ENCODE measurements at regions not wholly inside any gene's neighbourhood (a gene's known extent, or its start where the extent isn't known, plus 50 kb on each side); places are given as distances from the start of the nearest gene placed in this dataset.

DNA sequence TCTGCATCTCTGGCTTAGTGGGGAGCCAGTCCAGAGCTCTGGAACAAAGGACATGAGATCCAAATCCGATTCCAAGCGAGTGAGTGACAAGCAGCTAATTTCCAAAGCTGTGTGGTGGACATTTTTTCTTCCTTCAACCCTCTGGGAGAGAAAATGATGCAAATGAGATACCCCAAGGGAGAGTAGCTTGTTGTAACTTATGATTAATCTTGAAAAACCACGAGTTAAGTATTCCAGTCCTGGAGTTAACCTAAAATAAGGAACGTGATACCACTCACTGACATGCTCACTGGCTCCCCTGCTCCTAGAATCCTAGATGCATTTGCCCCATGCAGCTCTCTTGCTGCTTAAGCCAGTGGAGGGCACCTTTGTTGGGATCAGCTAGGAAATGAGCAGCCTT, 116.0 kb upstream of the HABP2 start:
- H3K27me3 Mint-ChIP-seq (ENCODE audit: low read depth), result peaks cover 2% of the 10 kb centered on the region
- no peak overlapping the region for H3K27ac Mint-ChIP-seq (ENCODE audit: unreplicated experiment)
- no peaks in the 10 kb centered on the region for H3K4me1 Mint-ChIP-seq (ENCODE audit: low read depth)
- H3K36me3 Mint-ChIP-seq (ENCODE audit: low read depth), result no peaks in the 10 kb centered on the region
- no peak for DNase-seq (ENCODE audit: low spot score)
- TF ChIP-seq, protein P1, sequence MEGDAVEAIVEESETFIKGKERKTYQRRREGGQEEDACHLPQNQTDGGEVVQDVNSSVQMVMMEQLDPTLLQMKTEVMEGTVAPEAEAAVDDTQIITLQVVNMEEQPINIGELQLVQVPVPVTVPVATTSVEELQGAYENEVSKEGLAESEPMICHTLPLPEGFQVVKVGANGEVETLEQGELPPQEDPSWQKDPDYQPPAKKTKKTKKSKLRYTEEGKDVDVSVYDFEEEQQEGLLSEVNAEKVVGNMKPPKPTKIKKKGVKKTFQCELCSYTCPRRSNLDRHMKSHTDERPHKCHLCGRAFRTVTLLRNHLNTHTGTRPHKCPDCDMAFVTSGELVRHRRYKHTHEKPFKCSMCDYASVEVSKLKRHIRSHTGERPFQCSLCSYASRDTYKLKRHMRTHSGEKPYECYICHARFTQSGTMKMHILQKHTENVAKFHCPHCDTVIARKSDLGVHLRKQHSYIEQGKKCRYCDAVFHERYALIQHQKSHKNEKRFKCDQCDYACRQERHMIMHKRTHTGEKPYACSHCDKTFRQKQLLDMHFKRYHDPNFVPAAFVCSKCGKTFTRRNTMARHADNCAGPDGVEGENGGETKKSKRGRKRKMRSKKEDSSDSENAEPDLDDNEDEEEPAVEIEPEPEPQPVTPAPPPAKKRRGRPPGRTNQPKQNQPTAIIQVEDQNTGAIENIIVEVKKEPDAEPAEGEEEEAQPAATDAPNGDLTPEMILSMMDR (IDR thresholded peaks at IDR 0.05), result no peak
- H3K4me3 Mint-ChIP-seq (ENCODE audit: unreplicated experiment), result no peak overlapping the region
- no peaks in the 10 kb centered on the region for H3K9me3 Mint-ChIP-seq (ENCODE audit: low read depth)

DNA sequence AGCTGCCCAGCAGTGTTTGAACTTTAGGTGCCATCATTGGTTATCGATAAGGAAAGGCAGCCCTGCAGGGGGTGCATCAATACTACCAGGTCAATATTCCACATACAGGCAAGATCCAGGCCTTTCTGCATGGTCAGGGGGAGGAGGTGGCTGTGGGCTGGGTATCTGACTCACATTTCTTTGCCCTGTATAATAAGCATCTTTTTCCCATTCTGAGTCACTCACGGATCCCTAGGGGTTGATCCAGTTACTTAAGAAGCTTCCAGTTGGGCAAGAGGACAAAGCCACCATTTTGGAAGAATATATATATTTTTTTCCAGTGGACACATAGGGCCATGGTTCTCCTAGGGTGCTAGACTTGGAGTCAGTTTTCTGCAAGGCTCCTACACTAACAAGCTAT, 114.2 kb upstream of the HABP2 start:
- H3K27ac Mint-ChIP-seq (ENCODE audit: unreplicated experiment), result no peak overlapping the region
- no peaks in the 10 kb centered on the region for H3K9me3 Mint-ChIP-seq (ENCODE audit: low read depth)
- H3K4me3 Mint-ChIP-seq (ENCODE audit: unreplicated experiment), result no peak overlapping the region
- no peaks in the 10 kb centered on the region for H3K4me1 Mint-ChIP-seq (ENCODE audit: low read depth)
- no peak for DNase-seq (ENCODE audit: low spot score)
- H3K27me3 Mint-ChIP-seq (ENCODE audit: low read depth), result no peaks in the 10 kb centered on the region
- H3K36me3 Mint-ChIP-seq (ENCODE audit: low read depth), result no peaks in the 10 kb centered on the region
- TF ChIP-seq, protein P1 (IDR thresholded peaks at IDR 0.05), result no peak

DNA sequence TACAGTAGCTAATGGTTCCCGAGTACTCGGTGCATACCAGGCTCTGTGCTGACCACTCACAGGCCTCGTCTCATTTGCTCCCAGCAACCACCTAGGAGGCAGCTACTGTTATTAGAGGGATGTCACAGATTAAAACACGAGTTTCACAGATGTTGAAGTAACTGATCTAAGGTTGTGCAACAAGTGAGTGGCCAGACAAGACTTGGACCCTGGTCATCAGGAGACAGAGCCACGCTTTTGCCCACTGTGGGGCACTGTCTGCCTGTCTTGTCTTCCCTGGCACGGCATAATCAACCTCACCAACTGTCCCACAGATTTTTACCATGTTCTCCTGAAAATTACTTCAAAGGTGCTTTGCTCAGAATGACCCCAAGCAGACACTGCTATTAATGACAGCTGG, 111.6 kb upstream of the HABP2 start:
- no peak overlapping the region for H3K27ac Mint-ChIP-seq (ENCODE audit: unreplicated experiment)
- H3K4me1 Mint-ChIP-seq (ENCODE audit: low read depth), result no peaks in the 10 kb centered on the region
- TF ChIP-seq, protein P1 (IDR thresholded peaks at IDR 0.05), result peak; percentile 55
- H3K9me3 Mint-ChIP-seq (ENCODE audit: low read depth), result no peaks in the 10 kb centered on the region
- H3K27me3 Mint-ChIP-seq (ENCODE audit: low read depth), result peaks cover 3% of the 10 kb centered on the region
- H3K4me3 Mint-ChIP-seq (ENCODE audit: unreplicated experiment), result no peak overlapping the region
- no peak for DNase-seq (ENCODE audit: low spot score)
- H3K36me3 Mint-ChIP-seq (ENCODE audit: low read depth), result no peaks in the 10 kb centered on the region

DNA sequence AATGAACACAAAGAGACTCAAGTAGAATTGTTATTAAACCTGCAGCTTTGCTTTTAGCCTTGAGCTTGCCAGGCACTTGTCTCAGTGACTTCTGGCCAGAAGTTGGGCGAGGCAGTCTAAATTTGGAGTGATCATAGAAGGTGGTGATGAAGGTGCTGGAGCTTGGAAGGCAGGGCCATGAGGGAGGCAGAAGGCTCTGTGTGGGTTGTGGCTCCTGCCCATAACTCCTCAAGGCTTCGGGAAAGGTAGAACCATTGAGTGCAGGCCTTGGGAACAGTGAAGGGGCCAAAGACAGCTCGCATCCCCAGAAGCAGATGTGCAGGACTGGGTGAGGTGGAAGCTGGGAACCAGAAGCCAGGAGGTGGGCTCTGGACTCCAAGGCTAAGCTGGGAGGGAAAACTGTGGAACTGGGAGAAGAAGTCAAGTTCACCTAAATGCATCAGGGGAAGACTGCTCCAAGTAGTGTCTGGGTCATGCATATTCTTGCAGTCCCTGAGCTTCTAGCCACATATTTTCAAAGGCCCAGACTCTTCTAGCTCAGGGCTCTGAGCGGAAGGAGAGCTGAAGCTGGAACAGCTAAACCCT, 111.1 kb upstream of the HABP2 start:
- H3K27me3 Mint-ChIP-seq (ENCODE audit: low read depth), result peaks cover 6% of the 10 kb centered on the region
- no peak overlapping the region for H3K27ac Mint-ChIP-seq (ENCODE audit: unreplicated experiment)
- H3K36me3 Mint-ChIP-seq (ENCODE audit: low read depth), result no peaks in the 10 kb centered on the region
- H3K9me3 Mint-ChIP-seq (ENCODE audit: low read depth), result no peaks in the 10 kb centered on the region
- TF ChIP-seq, protein P1 (IDR thresholded peaks at IDR 0.05), result no peak
- no peaks in the 10 kb centered on the region for H3K4me1 Mint-ChIP-seq (ENCODE audit: low read depth)
- DNase-seq (ENCODE audit: low spot score), result no peak
- H3K4me3 Mint-ChIP-seq (ENCODE audit: unreplicated experiment), result no peak overlapping the region

DNA sequence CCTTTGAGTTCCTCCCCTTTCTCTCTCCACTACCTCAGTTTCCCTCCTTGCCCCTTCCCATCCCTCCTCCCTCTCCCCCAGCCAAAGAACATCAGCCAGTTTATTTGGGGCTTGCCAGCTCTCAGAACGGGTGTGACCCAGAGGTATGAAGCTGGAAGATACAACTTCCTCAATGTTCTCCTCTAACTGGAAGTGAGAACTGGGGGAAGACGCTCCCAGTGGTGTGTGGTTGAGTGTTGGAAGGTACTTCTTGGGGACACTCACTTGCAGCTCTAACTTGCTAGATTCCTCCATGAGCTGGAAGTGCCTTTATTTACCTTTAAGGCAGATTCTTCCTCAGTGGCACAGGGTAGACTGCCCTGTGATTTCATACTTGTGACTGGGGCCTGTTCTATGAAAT, 110.5 kb upstream of the HABP2 start:
- H3K4me1 Mint-ChIP-seq (ENCODE audit: low read depth), result no peaks in the 10 kb centered on the region
- H3K9me3 Mint-ChIP-seq (ENCODE audit: low read depth), result no peaks in the 10 kb centered on the region
- no peak for DNase-seq (ENCODE audit: low spot score)
- H3K27ac Mint-ChIP-seq (ENCODE audit: unreplicated experiment), result no peak overlapping the region
- TF ChIP-seq, protein P1 (IDR thresholded peaks at IDR 0.05), result no peak
- no peak overlapping the region for H3K4me3 Mint-ChIP-seq (ENCODE audit: unreplicated experiment)
- H3K27me3 Mint-ChIP-seq (ENCODE audit: low read depth), result peaks cover 10% of the 10 kb centered on the region
- H3K36me3 Mint-ChIP-seq (ENCODE audit: low read depth), result no peaks in the 10 kb centered on the region
